ENCODE measurements at regions not wholly inside any gene's neighbourhood (a gene's known extent, or its start where the extent isn't known, plus 50 kb on each side); places are given as distances from the start of the nearest gene placed in this dataset.
"Not testable (repeated sequence)": the region's sequence is repeated elsewhere in the genome, so short reads cannot be mapped to it uniquely, and the experiment has no call there.

GRCh38 chr21:18970941-18971340 is 567.4 kb upstream of the TMPRSS15 start:
- no peak for DNase-seq

- DNase-seq = no peak
Observed at GRCh38 chr21:18985584-18985983, 582.0 kb upstream of the TMPRSS15 start.

GRCh38 chr21:18986197-18986596 is 582.6 kb upstream of the TMPRSS15 start:
- no peak for DNase-seq

- DNase-seq = no peak
Observed at GRCh38 chr21:18987520-18988026, 584.0 kb upstream of the TMPRSS15 start.

- DNase-seq = no peak
Observed at GRCh38 chr21:18989953-18990495, 586.4 kb upstream of the TMPRSS15 start.

GRCh38 chr21:18991846-18992245 is 588.3 kb upstream of the TMPRSS15 start:
- no peak for DNase-seq

GRCh38 chr21:19010251-19010650 is 606.7 kb upstream of the TMPRSS15 start:
- DNase-seq = no peak

- DNase-seq = no peak
Observed at GRCh38 chr21:19010996-19011395, 607.4 kb upstream of the TMPRSS15 start.

GRCh38 chr21:19011451-19011850 is 607.9 kb upstream of the TMPRSS15 start:
- DNase-seq = no peak

GRCh38 chr21:19013916-19014315 is 610.3 kb upstream of the TMPRSS15 start:
- no peak for DNase-seq

- DNase-seq = no peak
Observed at GRCh38 chr21:19018529-19018928, 614.9 kb upstream of the TMPRSS15 start.

- no peak for DNase-seq
Observed at GRCh38 chr21:19022978-19023377, 619.4 kb upstream of the TMPRSS15 start.

- DNase-seq = no peak
Observed at GRCh38 chr21:19026911-19027310, 623.3 kb upstream of the TMPRSS15 start.

- DNase-seq = no peak
Observed at GRCh38 chr21:19029816-19030215, 626.2 kb upstream of the TMPRSS15 start.

- DNase-seq = no peak
Observed at GRCh38 chr21:19031953-19032352, 628.4 kb upstream of the TMPRSS15 start.

GRCh38 chr21:19034041-19034440 is 630.5 kb upstream of the TMPRSS15 start:
- no peak for DNase-seq

GRCh38 chr21:19034560-19034959 is 631.0 kb upstream of the TMPRSS15 start:
- DNase-seq = no peak

GRCh38 chr21:19045876-19046275 is 642.3 kb upstream of the TMPRSS15 start:
- DNase-seq = no peak

- DNase-seq = no peak
Observed at GRCh38 chr21:19048098-19048672, 644.6 kb upstream of the TMPRSS15 start.

- no peak for DNase-seq
Observed at GRCh38 chr21:19049567-19049966, 646.0 kb upstream of the TMPRSS15 start.

- DNase-seq = no peak
Observed at GRCh38 chr21:19065164-19065563, 661.6 kb upstream of the TMPRSS15 start.

GRCh38 chr21:19076031-19076430 is 672.4 kb upstream of the TMPRSS15 start:
- DNase-seq = no peak

- DNase-seq = no peak
Observed at GRCh38 chr21:19109694-19110093, 706.1 kb upstream of the TMPRSS15 start.

- not testable (repeated sequence) for DNase-seq
Observed at GRCh38 chr21:19119259-19119658, 715.7 kb upstream of the TMPRSS15 start.

- DNase-seq = no peak
Observed at GRCh38 chr21:19120591-19120990, 717.0 kb upstream of the TMPRSS15 start.

Data from activated CD8-positive, alpha-beta memory T cell treated with anti-CD3 and anti-CD28 coated beads for 24 hours (primary cell).